Right atrium auricular region (tissue), 2 donors: ENCODE measurements at regions not wholly inside any gene's neighbourhood (a gene's known extent, or its start where the extent isn't known, plus 50 kb on each side); places are given as distances from the start of the nearest gene placed in this dataset.

Source experiments
- DNase-seq: peaks from one replicate; pipeline ENCODE4 v3.0.0-alpha.2; 2019; ENCODE audit warnings: low spot score
- H3K27ac ChIP-seq, 2 donors: fragments of 200-600 bp; sonication (generic); 1 replicate in 1 of 2; 2 replicates in 1 of 2; pipeline ENCODE4 v1.5.1; 2016 to 2019
- H3K27me3 ChIP-seq, 2 donors: fragments of 200-600 bp; sonication (generic); one replicate each; pipeline versions ENCODE4 v1.5.1 to v1.6.0; 2017 to 2019
- H3K36me3 ChIP-seq: fragments of 200-600 bp; sonication (generic); one replicate; pipeline ENCODE4 v1.5.1; 2016
- H3K4me1 ChIP-seq, 2 donors: fragments of 200-600 bp; sonication (generic); one replicate each; pipeline versions ENCODE4 v1.5.1 to v1.6.0; 2017 to 2019
- H3K4me3 ChIP-seq, 2 donors: fragments of 200-600 bp; sonication (generic); 1 replicate in 1 of 2; 2 replicates in 1 of 2; pipeline ENCODE4 v1.5.1; 2017 to 2019; ENCODE audit warnings: mild to moderate bottlenecking in 1 of 2, moderate library complexity in 1 of 2
- H3K9me3 ChIP-seq, 2 donors: fragments of 200-600 bp; sonication (generic); one replicate each; pipeline ENCODE4 v1.5.1; 2019
- TF ChIP-seq, protein P1 (sequence below), 2 donors: fragments of 200-600 bp; sonication (generic); IDR thresholded peaks; one replicate each; pipeline ENCODE4 v1.5.1; 2019; ENCODE audit warnings: antibody characterized with exemption in 2 of 2

DNA sequence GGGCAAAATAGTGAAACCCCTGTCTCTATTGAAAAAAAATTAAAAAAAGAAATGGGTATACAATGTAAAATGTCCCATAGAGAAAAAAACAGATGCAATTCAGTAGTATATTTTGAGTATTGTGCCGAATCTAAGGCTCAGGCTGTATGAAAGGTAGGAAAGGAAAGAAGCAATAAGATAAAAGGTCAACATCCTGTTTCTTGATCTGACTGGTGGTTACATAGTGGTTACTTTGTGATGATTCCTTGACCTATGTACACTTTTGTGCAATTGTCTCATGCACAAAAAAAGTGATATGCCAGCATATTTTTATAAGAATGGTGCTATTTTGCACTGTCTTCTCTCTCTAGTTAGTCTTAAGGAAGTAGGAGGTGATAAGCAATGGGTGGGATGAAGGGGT, 1333.7 kb upstream of the TMEFF2 start:
- H3K36me3 ChIP-seq = no peaks in the 10 kb centered on the region
- H3K27me3 ChIP-seq = no peaks in the 10 kb centered on the region
- no peak for DNase-seq
- H3K9me3 ChIP-seq = no peaks in the 10 kb centered on the region
- H3K4me3 ChIP-seq = no peak overlapping the region
- TF ChIP-seq, protein P1, sequence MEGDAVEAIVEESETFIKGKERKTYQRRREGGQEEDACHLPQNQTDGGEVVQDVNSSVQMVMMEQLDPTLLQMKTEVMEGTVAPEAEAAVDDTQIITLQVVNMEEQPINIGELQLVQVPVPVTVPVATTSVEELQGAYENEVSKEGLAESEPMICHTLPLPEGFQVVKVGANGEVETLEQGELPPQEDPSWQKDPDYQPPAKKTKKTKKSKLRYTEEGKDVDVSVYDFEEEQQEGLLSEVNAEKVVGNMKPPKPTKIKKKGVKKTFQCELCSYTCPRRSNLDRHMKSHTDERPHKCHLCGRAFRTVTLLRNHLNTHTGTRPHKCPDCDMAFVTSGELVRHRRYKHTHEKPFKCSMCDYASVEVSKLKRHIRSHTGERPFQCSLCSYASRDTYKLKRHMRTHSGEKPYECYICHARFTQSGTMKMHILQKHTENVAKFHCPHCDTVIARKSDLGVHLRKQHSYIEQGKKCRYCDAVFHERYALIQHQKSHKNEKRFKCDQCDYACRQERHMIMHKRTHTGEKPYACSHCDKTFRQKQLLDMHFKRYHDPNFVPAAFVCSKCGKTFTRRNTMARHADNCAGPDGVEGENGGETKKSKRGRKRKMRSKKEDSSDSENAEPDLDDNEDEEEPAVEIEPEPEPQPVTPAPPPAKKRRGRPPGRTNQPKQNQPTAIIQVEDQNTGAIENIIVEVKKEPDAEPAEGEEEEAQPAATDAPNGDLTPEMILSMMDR (IDR thresholded peaks at IDR 0.05) = no peak
- H3K4me1 ChIP-seq = no peaks in the 10 kb centered on the region
- H3K27ac ChIP-seq = no peak overlapping the region

DNA sequence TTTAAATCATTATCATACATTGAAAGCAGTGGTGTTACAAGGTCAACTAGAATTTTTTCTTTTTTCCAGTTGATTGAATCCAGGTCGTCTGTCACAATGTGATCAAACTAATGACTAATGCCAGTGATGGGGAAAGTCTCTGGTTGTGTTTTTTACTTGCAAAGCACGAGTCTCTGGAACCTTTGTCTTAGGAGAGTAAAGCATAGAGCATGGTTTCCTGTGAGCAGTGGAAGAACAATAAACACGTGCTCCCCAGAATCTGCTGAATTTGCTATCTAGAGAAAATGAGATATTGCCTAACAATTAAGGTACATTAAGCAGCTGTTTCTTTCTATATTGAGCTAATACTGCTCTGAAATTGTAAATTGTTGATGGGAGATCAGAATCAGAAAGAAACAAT, 1332.4 kb upstream of the TMEFF2 start:
- Histone ChIP-seq H3K27ac (no peak overlapping the region), H3K9me3 (no peaks in the 10 kb centered on the region), H3K4me3 (no peak overlapping the region), H3K36me3 (no peaks in the 10 kb centered on the region), H3K4me1 (no peaks in the 10 kb centered on the region), H3K27me3 (no peaks in the 10 kb centered on the region)
- TF ChIP-seq, protein P1 (IDR thresholded peaks at IDR 0.05) = no peak
- no peak for DNase-seq

DNA sequence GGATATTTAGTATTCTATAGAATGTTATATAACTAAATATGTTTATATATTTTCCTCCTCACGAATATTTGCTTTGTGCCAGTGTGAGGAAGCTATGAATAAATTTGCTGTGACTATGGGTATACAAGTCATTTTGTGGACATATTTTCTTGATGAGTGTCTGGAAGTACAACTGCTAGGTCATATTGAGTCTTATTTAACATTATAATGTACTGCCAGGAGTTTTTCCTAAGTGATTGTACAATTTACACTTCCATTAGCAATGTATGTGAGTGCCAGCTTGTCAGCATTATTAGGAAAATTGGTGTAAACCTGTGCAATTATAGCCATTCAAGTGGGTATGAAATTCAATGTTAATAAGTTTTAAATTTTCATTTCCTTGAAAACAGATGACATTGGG, 1328.9 kb upstream of the TMEFF2 start:
- H3K9me3 ChIP-seq = no peaks in the 10 kb centered on the region
- no peaks in the 10 kb centered on the region for H3K36me3 ChIP-seq
- H3K27me3 ChIP-seq = no peaks in the 10 kb centered on the region
- H3K27ac ChIP-seq = no peak overlapping the region
- no peak overlapping the region for H3K4me3 ChIP-seq
- no peak for DNase-seq
- H3K4me1 ChIP-seq = no peaks in the 10 kb centered on the region
- TF ChIP-seq, protein P1 (IDR thresholded peaks at IDR 0.05) = no peak

DNA sequence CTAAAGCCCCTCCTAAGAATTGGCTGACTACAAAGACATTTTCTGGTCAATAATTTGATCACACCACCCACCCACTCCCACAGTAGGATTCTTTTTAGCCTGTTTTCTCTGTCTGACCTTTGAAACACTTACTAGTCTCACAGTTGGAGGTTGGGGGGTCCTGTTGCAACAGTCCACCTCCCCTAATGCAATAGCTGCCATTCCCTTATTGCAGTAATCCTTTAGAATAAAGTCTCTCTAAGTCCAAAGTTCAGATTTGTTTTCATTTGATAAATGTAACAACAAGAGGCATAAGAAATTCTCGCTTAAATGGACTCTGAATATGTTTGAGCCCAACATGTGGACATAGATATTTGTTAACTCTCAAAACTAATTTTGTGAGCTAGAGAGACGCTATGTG, 1326.8 kb upstream of the TMEFF2 start:
- no peak for DNase-seq
- Histone ChIP-seq H3K4me1 (no peaks in the 10 kb centered on the region), H3K27ac (no peak overlapping the region), H3K27me3 (no peaks in the 10 kb centered on the region), H3K36me3 (no peaks in the 10 kb centered on the region), H3K4me3 (no peak overlapping the region), H3K9me3 (no peaks in the 10 kb centered on the region)
- TF ChIP-seq, protein P1 (IDR thresholded peaks at IDR 0.05) = no peak

DNA sequence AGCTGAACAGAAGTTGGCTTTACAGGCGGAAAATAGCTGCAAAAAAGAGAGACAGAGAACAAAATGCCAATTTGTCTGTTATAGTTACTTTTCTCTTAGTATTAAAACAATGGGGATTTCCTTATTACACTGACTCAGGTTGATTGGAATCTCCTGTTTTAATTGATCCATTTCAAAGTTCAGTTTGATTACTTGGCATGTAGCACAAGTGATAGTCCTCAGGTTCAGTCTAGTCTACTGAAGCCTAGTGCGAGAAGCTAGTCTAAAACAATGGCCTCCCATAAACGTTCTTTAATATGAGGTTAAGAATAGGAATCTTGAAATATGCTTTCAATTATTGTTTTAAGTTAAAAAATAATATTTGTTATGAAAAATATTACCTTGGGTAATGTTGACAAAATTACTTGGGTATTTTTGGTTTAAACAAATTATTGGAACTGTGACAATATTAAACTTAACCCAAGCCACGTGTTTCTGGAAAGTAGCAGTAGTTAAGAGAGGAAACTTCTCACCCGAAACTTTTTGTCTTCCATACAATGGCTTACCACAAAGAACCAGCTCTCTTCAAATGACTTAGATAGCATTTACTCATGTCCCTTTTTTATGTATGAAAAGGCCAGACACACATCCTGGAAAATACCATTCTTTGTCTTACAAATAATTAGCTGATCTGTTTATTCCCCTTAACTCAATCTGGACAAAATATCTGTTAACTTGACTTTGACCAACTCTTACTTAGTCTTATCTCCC, 1326.2 kb upstream of the TMEFF2 start:
- DNase-seq = no peak
- TF ChIP-seq, protein P1 (IDR thresholded peaks at IDR 0.05) = no peak
- H3K27me3 ChIP-seq = no peaks in the 10 kb centered on the region
- no peaks in the 10 kb centered on the region for H3K36me3 ChIP-seq
- H3K4me1 ChIP-seq = no peaks in the 10 kb centered on the region
- no peak overlapping the region for H3K4me3 ChIP-seq
- no peaks in the 10 kb centered on the region for H3K9me3 ChIP-seq
- no peak overlapping the region for H3K27ac ChIP-seq
